Endodermal cell (in vitro differentiated cells): ENCODE measurements at regions not wholly inside any gene's neighbourhood (a gene's known extent, or its start where the extent isn't known, plus 50 kb on each side); places are given as distances from the start of the nearest gene placed in this dataset.

Source experiments
- DNase-seq: peaks from one replicate; pipeline ENCODE4 v3.0.0-alpha.2; 2017
- H3K27ac ChIP-seq: 2 replicates; pipeline ENCODE4 v1.5.1; 2013; ENCODE audit warnings: mild to moderate bottlenecking, low read depth, low read length, moderate library complexity
- H3K27me3 ChIP-seq: 2 replicates; pipeline ENCODE4 v1.6.1; 2013; ENCODE audit warnings: mild to moderate bottlenecking, low read length, moderate library complexity; ENCODE audit not compliant: insufficient read depth, control insufficient read depth, poor library complexity, severe bottlenecking
- H3K36me3 ChIP-seq: 2 replicates; pipeline ENCODE4 v1.7.0; 2013; ENCODE audit warnings: mild to moderate bottlenecking, low read length, moderate library complexity; ENCODE audit not compliant: control insufficient read depth, insufficient read depth
- H3K4me1 ChIP-seq: one replicate; pipeline ENCODE4 v1.7.0; 2013; ENCODE audit warnings: low read length; ENCODE audit not compliant: control insufficient read depth, insufficient read depth
- H3K4me3 ChIP-seq: 2 replicates; pipeline ENCODE4 v1.5.1; 2013; ENCODE audit warnings: mild to moderate bottlenecking, low read length, moderate library complexity
- H3K9ac ChIP-seq: 2 replicates; pipeline ENCODE4 v1.6.1; 2013; ENCODE audit warnings: mild to moderate bottlenecking, low read length, moderate library complexity; ENCODE audit not compliant: poor library complexity, severe bottlenecking; ENCODE audit errors: extremely low read depth
- H3K9me3 ChIP-seq: 2 replicates; pipeline ENCODE4 v1.6.1; 2013; ENCODE audit warnings: mild to moderate bottlenecking, low read length, moderate library complexity; ENCODE audit not compliant: control insufficient read depth
- H3K27ac Mint-ChIP-seq: 2 replicates; pipeline ENCODE4 v1.8.0; 2020; ENCODE audit warnings: mixed read lengths
- H3K27me3 Mint-ChIP-seq: 2 replicates; pipeline ENCODE4 v1.8.0; 2021; ENCODE audit warnings: mild to moderate bottlenecking, mixed read lengths; ENCODE audit not compliant: insufficient read depth
- H3K36me3 Mint-ChIP-seq: 2 replicates; pipeline ENCODE4 v1.8.0; 2020; ENCODE audit warnings: low read depth, mixed read lengths
- H3K4me1 Mint-ChIP-seq: 2 replicates; pipeline ENCODE4 v1.8.0; 2020; ENCODE audit warnings: mixed read lengths
- H3K4me3 Mint-ChIP-seq: 2 replicates; pipeline ENCODE4 v1.8.0; 2020; ENCODE audit warnings: mild to moderate bottlenecking, moderate library complexity, mixed read lengths
- H3K9me3 Mint-ChIP-seq: 2 replicates; pipeline ENCODE4 v1.8.0; 2020; ENCODE audit warnings: mild to moderate bottlenecking, mixed read lengths
- WGBS, 2 experiments: methylation state at CpG; one replicate each; pipeline versions ENCODE4 v1.1.5 to v1.1.7; 2013; ENCODE audit warnings: missing lambda C conversion rate in 2 of 2, mixed read lengths in 1 of 2; ENCODE audit not compliant: insufficient coverage in 1 of 2, insufficient read length in 1 of 2; 5-methylcytosine and 5-hydroxymethylcytosine counted together
- TF ChIP-seq, protein P1 (sequence below): fragments of 200-600 bp; sonication (generic); conservative IDR thresholded peaks from 2 replicates; pipeline ENCODE4 v1.5.0; 2021; ENCODE audit warnings: antibody characterized with exemption, mild to moderate bottlenecking

DNA sequence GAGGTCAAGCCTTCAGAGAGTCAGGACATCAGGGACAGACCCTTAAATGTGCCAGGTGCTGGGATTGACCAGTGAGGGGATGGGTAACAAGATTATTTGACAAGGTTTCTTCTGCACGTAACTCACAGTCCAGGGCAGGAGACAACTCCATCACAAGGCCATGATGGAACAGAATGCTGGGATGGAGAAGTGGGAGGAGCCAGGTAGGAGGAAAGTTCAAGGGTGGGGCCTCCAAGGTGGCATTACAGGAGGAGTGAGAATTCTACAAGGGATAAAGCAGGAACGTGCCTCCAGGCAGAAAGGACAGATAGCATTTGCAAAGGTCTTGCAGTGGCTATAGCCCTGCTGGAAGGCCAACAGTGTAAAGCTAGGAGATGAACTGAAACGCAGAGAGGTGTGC lies 102.2 kb downstream of the FGF18 start:
- H3K4me3 ChIP-seq = no peak overlapping the region
- no peaks in the 10 kb centered on the region for H3K36me3 ChIP-seq
- H3K9me3 ChIP-seq = no peaks in the 10 kb centered on the region
- DNase-seq = peak; percentile 66
- Mint-ChIP-seq H3K4me1 (peaks cover 26% of the 10 kb centered on the region), H3K4me3 (no peak overlapping the region), H3K27me3 (peaks cover 24% of the 10 kb centered on the region), H3K9me3 (no peaks in the 10 kb centered on the region), H3K36me3 (no peaks in the 10 kb centered on the region), H3K27ac (peak overlapping the region; percentile 49)
- peaks cover 9% of the 10 kb centered on the region for H3K4me1 ChIP-seq
- no peak overlapping the region for H3K9ac ChIP-seq
- WGBS, 2 experiments = 79 to 88% methylated on average over 3 of the region's 3 CpGs
- TF ChIP-seq, protein P1, sequence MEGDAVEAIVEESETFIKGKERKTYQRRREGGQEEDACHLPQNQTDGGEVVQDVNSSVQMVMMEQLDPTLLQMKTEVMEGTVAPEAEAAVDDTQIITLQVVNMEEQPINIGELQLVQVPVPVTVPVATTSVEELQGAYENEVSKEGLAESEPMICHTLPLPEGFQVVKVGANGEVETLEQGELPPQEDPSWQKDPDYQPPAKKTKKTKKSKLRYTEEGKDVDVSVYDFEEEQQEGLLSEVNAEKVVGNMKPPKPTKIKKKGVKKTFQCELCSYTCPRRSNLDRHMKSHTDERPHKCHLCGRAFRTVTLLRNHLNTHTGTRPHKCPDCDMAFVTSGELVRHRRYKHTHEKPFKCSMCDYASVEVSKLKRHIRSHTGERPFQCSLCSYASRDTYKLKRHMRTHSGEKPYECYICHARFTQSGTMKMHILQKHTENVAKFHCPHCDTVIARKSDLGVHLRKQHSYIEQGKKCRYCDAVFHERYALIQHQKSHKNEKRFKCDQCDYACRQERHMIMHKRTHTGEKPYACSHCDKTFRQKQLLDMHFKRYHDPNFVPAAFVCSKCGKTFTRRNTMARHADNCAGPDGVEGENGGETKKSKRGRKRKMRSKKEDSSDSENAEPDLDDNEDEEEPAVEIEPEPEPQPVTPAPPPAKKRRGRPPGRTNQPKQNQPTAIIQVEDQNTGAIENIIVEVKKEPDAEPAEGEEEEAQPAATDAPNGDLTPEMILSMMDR = no peak
- no peak overlapping the region for H3K27ac ChIP-seq
- H3K27me3 ChIP-seq = no peaks in the 10 kb centered on the region

- Histone ChIP-seq H3K36me3 (no peaks in the 10 kb centered on the region), H3K9ac (no peak overlapping the region), H3K4me1 (peaks cover 9% of the 10 kb centered on the region), H3K9me3 (no peaks in the 10 kb centered on the region), H3K4me3 (no peak overlapping the region), H3K27ac (no peak overlapping the region), H3K27me3 (no peaks in the 10 kb centered on the region)
- no peaks in the 10 kb centered on the region for H3K36me3 Mint-ChIP-seq
- no peaks in the 10 kb centered on the region for H3K9me3 Mint-ChIP-seq
- TF ChIP-seq, protein P1 = no peak
- no peak overlapping the region for H3K4me3 Mint-ChIP-seq
- no peak for DNase-seq
- peak overlapping the region; percentile 10 for H3K27ac Mint-ChIP-seq
- H3K27me3 Mint-ChIP-seq = peaks cover 12% of the 10 kb centered on the region
- WGBS, 2 experiments = 85 to 88% methylated on average over 3 to 6 of the region's 6 CpGs
- peaks cover 26% of the 10 kb centered on the region for H3K4me1 Mint-ChIP-seq
Observed at GRCh38 chr5:171523781-171524180, 104.3 kb downstream of the FGF18 start.

DNA sequence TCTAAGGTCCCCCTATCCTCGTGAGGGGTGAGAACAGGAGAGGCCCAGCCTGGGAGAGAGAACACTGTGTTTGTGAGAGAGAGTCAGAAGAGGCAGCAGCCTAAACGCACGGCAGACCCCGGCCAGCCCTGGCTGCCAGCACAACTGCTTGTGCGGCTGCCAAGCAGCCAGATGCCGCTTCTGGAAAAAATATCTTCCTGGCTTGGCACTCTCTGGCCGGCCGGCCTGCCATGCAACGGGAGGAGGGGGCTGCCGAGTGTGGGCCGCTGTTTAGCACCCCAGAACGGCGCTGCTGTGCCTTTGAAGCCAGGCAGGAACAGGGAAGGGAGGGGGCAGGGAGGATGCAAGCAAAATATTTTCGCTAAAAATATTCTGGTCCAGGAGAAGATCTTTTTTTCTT lies 105.0 kb downstream of the FGF18 start:
- WGBS, 2 experiments = 82 to 85% methylated on average over 9 to 14 of the region's 14 CpGs
- Histone ChIP-seq H3K4me1 (peaks cover 9% of the 10 kb centered on the region), H3K9ac (no peak overlapping the region), H3K4me3 (no peak overlapping the region), H3K27me3 (no peaks in the 10 kb centered on the region), H3K27ac (no peak overlapping the region), H3K36me3 (no peaks in the 10 kb centered on the region), H3K9me3 (no peaks in the 10 kb centered on the region)
- Mint-ChIP-seq H3K9me3 (no peaks in the 10 kb centered on the region), H3K27me3 (peaks cover 7% of the 10 kb centered on the region), H3K4me1 (peaks cover 22% of the 10 kb centered on the region), H3K36me3 (no peaks in the 10 kb centered on the region), H3K4me3 (no peak overlapping the region), H3K27ac (no peak overlapping the region)
- TF ChIP-seq, protein P1 = no peak
- no peak for DNase-seq
